ENCODE measurements at regions not wholly inside any gene's neighbourhood (a gene's known extent, or its start where the extent isn't known, plus 50 kb on each side); places are given as distances from the start of the nearest gene placed in this dataset.

DNA sequence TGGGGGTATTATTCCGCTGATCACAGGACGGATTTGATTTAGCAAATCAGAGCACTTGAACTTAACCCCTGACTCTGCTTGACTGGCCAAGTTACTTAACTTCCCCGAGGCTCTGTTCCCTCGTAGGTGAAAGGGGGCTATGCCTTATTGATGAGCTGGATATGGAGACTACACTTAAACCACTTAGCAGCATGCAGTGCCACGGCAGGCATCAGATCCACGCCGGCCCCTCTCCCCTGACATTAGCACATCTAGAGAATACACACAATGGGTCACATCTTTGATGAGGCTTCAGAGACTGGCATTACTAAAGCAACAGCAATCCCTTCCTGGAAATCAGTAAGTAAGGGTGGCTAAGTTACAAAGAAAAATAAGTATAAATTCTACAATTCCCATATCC is 71.0 kb downstream of the ABCC12 start (continued):
- TF ChIP-seq, protein P1, sequence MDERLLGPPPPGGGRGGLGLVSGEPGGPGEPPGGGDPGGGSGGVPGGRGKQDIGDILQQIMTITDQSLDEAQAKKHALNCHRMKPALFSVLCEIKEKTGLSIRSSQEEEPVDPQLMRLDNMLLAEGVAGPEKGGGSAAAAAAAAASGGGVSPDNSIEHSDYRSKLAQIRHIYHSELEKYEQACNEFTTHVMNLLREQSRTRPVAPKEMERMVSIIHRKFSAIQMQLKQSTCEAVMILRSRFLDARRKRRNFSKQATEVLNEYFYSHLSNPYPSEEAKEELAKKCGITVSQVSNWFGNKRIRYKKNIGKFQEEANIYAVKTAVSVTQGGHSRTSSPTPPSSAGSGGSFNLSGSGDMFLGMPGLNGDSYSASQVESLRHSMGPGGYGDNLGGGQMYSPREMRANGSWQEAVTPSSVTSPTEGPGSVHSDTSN (CRISPR knock-in tag; IDR thresholded peaks at IDR 0.05), result no peak
- TF ChIP-seq ZNF337 (CRISPR knock-in tag; IDR thresholded peaks at IDR 0.05; ENCODE audit: borderline replicate concordance, low read depth), result no peak

DNA sequence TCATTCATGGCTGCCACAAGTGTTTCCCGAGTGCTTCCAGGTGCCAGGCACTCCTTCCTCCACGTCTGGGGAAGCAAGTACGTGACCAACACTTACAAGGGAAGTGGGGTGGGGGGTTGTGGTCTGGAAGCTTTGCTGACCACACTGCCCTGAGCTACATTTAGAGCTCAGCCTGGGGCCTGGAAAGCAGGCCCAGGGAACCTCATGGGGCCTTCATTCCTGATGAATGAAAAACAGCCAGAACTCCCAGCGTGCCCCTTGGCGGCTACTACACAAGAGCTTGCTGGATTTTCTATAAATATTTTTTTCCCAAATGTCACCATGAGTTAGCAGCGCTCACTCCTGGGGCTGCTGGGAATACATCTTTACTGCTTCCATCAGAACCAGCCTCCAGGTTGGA is 73.3 kb downstream of the ABCC12 start:
- no peaks in the 10 kb centered on the region for H3K9me3 ChIP-seq (ENCODE audit: low read length)
- no peaks in the 10 kb centered on the region for H3K36me3 ChIP-seq (replicated peaks in 1 of 2; ENCODE audit: control insufficient read depth in 1 of 2, insufficient read depth in 2 of 2, low read length in 2 of 2)
- H3K4me3 ChIP-seq (replicated peaks in 1 of 3; ENCODE audit: insufficient read depth in 1 of 3, low read depth in 2 of 3, low read length in 3 of 3), result no peak overlapping the region
- H4K20me1 ChIP-seq (ENCODE audit: insufficient read depth, low read length), result no peaks in the 10 kb centered on the region
- in situ Hi-C loops (cut with HindIII; ENCODE audit: extremely low pct_ligation_motif_present, low pct_unique_long_range_greater_than_20kb), result no loop called here
- no peak overlapping the region for H3K4me2 ChIP-seq (ENCODE audit: low read depth, low read length)
- no peak overlapping the region for H3K9ac ChIP-seq (ENCODE audit: insufficient read depth, low read depth, low read length)
- no peaks in the 10 kb centered on the region for H3K79me2 ChIP-seq (ENCODE audit: insufficient read depth, low read length)
- DNase-seq (ENCODE audit: low spot score) (no peak), FAIRE-seq (no peak), ATAC-seq (no peak)
- BruUV-seq (replicated peaks), result no TSS peak
- WGBS (ENCODE audit: low lambda C conversion rate), result 44% methylated on average over 5 of the region's 6 CpGs
- H3K4me1 ChIP-seq (ENCODE audit: insufficient read depth, low read length), result no peaks in the 10 kb centered on the region; the same call in 1 of the 2 replicates
- ChIA-PET POLR2A (no interaction called here), CTCF (ENCODE audit: low intra/inter-chr PET ratio, low total read pairs) (no interaction called here)
- H3K27me3 ChIP-seq (ENCODE audit: control insufficient read depth in 1 of 2, insufficient read depth in 2 of 2, low read length in 2 of 2), result peaks cover 1 to 34% of the 10 kb centered on the region in 2 experiments; a peak in 2 of 5 replicates
- no peak overlapping the region for H3K27ac ChIP-seq (ENCODE audit: extremely low read length, insufficient read depth, low read length)
- intact Hi-C loops (cut with micrococcal nuclease; ENCODE audit: unreplicated experiment), result no loop called here
- H2AFZ ChIP-seq (ENCODE audit: low read length), result no peak overlapping the region
- TF ChIP-seq, protein P2, sequence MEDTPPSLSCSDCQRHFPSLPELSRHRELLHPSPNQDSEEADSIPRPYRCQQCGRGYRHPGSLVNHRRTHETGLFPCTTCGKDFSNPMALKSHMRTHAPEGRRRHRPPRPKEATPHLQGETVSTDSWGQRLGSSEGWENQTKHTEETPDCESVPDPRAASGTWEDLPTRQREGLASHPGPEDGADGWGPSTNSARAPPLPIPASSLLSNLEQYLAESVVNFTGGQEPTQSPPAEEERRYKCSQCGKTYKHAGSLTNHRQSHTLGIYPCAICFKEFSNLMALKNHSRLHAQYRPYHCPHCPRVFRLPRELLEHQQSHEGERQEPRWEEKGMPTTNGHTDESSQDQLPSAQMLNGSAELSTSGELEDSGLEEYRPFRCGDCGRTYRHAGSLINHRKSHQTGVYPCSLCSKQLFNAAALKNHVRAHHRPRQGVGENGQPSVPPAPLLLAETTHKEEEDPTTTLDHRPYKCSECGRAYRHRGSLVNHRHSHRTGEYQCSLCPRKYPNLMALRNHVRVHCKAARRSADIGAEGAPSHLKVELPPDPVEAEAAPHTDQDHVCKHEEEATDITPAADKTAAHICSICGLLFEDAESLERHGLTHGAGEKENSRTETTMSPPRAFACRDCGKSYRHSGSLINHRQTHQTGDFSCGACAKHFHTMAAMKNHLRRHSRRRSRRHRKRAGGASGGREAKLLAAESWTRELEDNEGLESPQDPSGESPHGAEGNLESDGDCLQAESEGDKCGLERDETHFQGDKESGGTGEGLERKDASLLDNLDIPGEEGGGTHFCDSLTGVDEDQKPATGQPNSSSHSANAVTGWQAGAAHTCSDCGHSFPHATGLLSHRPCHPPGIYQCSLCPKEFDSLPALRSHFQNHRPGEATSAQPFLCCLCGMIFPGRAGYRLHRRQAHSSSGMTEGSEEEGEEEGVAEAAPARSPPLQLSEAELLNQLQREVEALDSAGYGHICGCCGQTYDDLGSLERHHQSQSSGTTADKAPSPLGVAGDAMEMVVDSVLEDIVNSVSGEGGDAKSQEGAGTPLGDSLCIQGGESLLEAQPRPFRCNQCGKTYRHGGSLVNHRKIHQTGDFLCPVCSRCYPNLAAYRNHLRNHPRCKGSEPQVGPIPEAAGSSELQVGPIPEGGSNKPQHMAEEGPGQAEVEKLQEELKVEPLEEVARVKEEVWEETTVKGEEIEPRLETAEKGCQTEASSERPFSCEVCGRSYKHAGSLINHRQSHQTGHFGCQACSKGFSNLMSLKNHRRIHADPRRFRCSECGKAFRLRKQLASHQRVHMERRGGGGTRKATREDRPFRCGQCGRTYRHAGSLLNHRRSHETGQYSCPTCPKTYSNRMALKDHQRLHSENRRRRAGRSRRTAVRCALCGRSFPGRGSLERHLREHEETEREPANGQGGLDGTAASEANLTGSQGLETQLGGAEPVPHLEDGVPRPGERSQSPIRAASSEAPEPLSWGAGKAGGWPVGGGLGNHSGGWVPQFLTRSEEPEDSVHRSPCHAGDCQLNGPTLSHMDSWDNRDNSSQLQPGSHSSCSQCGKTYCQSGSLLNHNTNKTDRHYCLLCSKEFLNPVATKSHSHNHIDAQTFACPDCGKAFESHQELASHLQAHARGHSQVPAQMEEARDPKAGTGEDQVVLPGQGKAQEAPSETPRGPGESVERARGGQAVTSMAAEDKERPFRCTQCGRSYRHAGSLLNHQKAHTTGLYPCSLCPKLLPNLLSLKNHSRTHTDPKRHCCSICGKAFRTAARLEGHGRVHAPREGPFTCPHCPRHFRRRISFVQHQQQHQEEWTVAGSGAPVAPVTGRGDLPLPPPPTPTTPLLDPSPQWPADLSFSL (CRISPR knock-in tag; IDR thresholded peaks at IDR 0.05), result no peak
- TF ChIP-seq, protein P3, sequence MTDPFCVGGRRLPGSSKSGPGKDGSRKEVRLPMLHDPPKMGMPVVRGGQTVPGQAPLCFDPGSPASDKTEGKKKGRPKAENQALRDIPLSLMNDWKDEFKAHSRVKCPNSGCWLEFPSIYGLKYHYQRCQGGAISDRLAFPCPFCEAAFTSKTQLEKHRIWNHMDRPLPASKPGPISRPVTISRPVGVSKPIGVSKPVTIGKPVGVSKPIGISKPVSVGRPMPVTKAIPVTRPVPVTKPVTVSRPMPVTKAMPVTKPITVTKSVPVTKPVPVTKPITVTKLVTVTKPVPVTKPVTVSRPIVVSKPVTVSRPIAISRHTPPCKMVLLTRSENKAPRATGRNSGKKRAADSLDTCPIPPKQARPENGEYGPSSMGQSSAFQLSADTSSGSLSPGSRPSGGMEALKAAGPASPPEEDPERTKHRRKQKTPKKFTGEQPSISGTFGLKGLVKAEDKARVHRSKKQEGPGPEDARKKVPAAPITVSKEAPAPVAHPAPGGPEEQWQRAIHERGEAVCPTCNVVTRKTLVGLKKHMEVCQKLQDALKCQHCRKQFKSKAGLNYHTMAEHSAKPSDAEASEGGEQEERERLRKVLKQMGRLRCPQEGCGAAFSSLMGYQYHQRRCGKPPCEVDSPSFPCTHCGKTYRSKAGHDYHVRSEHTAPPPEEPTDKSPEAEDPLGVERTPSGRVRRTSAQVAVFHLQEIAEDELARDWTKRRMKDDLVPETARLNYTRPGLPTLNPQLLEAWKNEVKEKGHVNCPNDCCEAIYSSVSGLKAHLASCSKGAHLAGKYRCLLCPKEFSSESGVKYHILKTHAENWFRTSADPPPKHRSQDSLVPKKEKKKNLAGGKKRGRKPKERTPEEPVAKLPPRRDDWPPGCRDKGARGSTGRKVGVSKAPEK (CRISPR knock-in tag; IDR thresholded peaks at IDR 0.05; ENCODE audit: borderline replicate concordance), result no peak
- TF ChIP-seq, protein P4, sequence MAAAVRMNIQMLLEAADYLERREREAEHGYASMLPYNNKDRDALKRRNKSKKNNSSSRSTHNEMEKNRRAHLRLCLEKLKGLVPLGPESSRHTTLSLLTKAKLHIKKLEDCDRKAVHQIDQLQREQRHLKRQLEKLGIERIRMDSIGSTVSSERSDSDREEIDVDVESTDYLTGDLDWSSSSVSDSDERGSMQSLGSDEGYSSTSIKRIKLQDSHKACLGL (CRISPR knock-in tag; IDR thresholded peaks at IDR 0.05), result no peak
- no peak for TF ChIP-seq HOXA5 (CRISPR knock-in tag; IDR thresholded peaks at IDR 0.05)
- TF ChIP-seq PHF20 (CRISPR knock-in tag; IDR thresholded peaks at IDR 0.05), result no peak
- TF ChIP-seq MAFG (CRISPR knock-in tag; IDR thresholded peaks at IDR 0.05), result no peak
- TF ChIP-seq ESRRA (CRISPR knock-in tag; IDR thresholded peaks at IDR 0.05; ENCODE audit: low read depth), result no peak
- TF ChIP-seq JDP2 (CRISPR knock-in tag; IDR thresholded peaks at IDR 0.05; ENCODE audit: borderline replicate concordance), result no peak
